OCI-LY1 (cell line): ENCODE measurements at regions not wholly inside any gene's neighbourhood (a gene's known extent, or its start where the extent isn't known, plus 50 kb on each side); places are given as distances from the start of the nearest gene placed in this dataset.

Experiments used
- H2AFZ ChIP-seq: fragments of 200-600 bp; sonication (generic), shearing (Covaris generic); 2 replicates; pipeline ENCODE4 v1.6.0; 2014; ENCODE audit warnings: antibody characterized with exemption, mild to moderate bottlenecking, low read length
- H3F3A ChIP-seq: fragments of 200-600 bp; sonication (generic), shearing (Covaris generic); 2 replicates; pipeline ENCODE4 v1.6.0; 2014; ENCODE audit warnings: mild to moderate bottlenecking, antibody characterized with exemption, low read length, moderate library complexity; ENCODE audit not compliant: insufficient read depth
- H3K27ac ChIP-seq: fragments of 200-600 bp; sonication (generic); 2 replicates; pipeline ENCODE4 v1.5.1; 2014; ENCODE audit warnings: low read length, mixed run types, mild to moderate bottlenecking, low read depth; ENCODE audit not compliant: poor library complexity, severe bottlenecking
- H3K27me3 ChIP-seq: fragments of 200-600 bp; sonication (generic); 2 replicates; pipeline ENCODE4 v1.6.0; 2014; ENCODE audit warnings: antibody characterized with exemption, mild to moderate bottlenecking, low read length, moderate library complexity; ENCODE audit not compliant: insufficient read depth
- H3K36me3 ChIP-seq: fragments of 200-600 bp; sonication (generic); 2 replicates; pipeline ENCODE4 v1.6.1; 2014; ENCODE audit warnings: mild to moderate bottlenecking, antibody characterized with exemption, low read length, moderate library complexity, mixed read lengths; ENCODE audit not compliant: insufficient read depth
- H3K4me1 ChIP-seq: fragments of 200-600 bp; sonication (generic); 2 replicates; pipeline ENCODE4 v1.5.1; 2014; ENCODE audit warnings: mild to moderate bottlenecking, low read length, moderate library complexity; ENCODE audit not compliant: insufficient read depth, severe bottlenecking
- H3K4me2 ChIP-seq: fragments of 200-600 bp; sonication (generic), shearing (Covaris generic); 2 replicates; pipeline ENCODE4 v1.6.1; 2014; ENCODE audit warnings: low read length
- H3K4me3 ChIP-seq: fragments of 200-600 bp; sonication (generic); 2 replicates; pipeline ENCODE4 v1.5.1; 2014; ENCODE audit warnings: low read length, low read depth, mild to moderate bottlenecking, mixed read lengths; ENCODE audit not compliant: poor library complexity, severe bottlenecking
- H3K79me2 ChIP-seq: fragments of 200-600 bp; shearing (Covaris generic); 2 replicates; pipeline ENCODE4 v1.6.1; 2016; ENCODE audit warnings: mixed run types, low read length, mixed read lengths; ENCODE audit not compliant: insufficient read depth
- H3K9ac ChIP-seq: fragments of 200-600 bp; sonication (generic), shearing (Covaris generic); 2 replicates; pipeline ENCODE4 v1.6.1; 2014; ENCODE audit warnings: mild to moderate bottlenecking, low read length, mixed read lengths
- H3K9me2 ChIP-seq: fragments of 200-600 bp; sonication (generic), shearing (Covaris generic); 2 replicates; pipeline ENCODE4 v1.6.1; 2014; ENCODE audit warnings: low read depth, mild to moderate bottlenecking, low read length, mixed read lengths
- H3K9me3 ChIP-seq: fragments of 200-600 bp; shearing (Covaris generic); 2 replicates; pipeline ENCODE4 v1.6.1; 2014; ENCODE audit warnings: low read length, mixed read lengths
- H4K20me1 ChIP-seq: fragments of 200-600 bp; sonication (generic), shearing (Covaris generic); 2 replicates; pipeline ENCODE4 v1.6.0; 2016; ENCODE audit warnings: mild to moderate bottlenecking, low read length; ENCODE audit not compliant: insufficient read depth
- EZH2 ChIP-seq: fragments of 200-600 bp; sonication (generic), shearing (Covaris generic); IDR thresholded peaks from 2 replicates; pipeline ENCODE4 v1.8.0; 2017; ENCODE audit warnings: borderline replicate concordance, mixed run types, mild to moderate bottlenecking, antibody characterized with exemption, low read length, moderate library complexity, mixed read lengths
- TF ChIP-seq, protein P1 (sequence below): fragments of 200-600 bp; sonication (generic), shearing (Covaris generic); IDR thresholded peaks from 2 replicates; pipeline ENCODE4 v1.5.1; 2017; ENCODE audit warnings: mild to moderate bottlenecking, antibody characterized with exemption, low read length, moderate library complexity, mixed read lengths

- H3K79me2 ChIP-seq: no peaks in the 10 kb centered on the region
- no peaks in the 10 kb centered on the region for H4K20me1 ChIP-seq
- no peak overlapping the region for H2AFZ ChIP-seq
- H3F3A ChIP-seq: no peaks in the 10 kb centered on the region
- no peaks in the 10 kb centered on the region for H3K36me3 ChIP-seq
- TF ChIP-seq EZH2: no peak
- TF ChIP-seq, protein P1, sequence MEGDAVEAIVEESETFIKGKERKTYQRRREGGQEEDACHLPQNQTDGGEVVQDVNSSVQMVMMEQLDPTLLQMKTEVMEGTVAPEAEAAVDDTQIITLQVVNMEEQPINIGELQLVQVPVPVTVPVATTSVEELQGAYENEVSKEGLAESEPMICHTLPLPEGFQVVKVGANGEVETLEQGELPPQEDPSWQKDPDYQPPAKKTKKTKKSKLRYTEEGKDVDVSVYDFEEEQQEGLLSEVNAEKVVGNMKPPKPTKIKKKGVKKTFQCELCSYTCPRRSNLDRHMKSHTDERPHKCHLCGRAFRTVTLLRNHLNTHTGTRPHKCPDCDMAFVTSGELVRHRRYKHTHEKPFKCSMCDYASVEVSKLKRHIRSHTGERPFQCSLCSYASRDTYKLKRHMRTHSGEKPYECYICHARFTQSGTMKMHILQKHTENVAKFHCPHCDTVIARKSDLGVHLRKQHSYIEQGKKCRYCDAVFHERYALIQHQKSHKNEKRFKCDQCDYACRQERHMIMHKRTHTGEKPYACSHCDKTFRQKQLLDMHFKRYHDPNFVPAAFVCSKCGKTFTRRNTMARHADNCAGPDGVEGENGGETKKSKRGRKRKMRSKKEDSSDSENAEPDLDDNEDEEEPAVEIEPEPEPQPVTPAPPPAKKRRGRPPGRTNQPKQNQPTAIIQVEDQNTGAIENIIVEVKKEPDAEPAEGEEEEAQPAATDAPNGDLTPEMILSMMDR: no peak
- no peak overlapping the region for H3K4me2 ChIP-seq
- no peaks in the 10 kb centered on the region for H3K9me2 ChIP-seq
- H3K4me1 ChIP-seq: peaks cover 12% of the 10 kb centered on the region
- H3K27me3 ChIP-seq: no peaks in the 10 kb centered on the region
- no peak overlapping the region for H3K4me3 ChIP-seq
- H3K27ac ChIP-seq: no peak overlapping the region
- H3K9ac ChIP-seq: no peak overlapping the region
- H3K9me3 ChIP-seq: no peaks in the 10 kb centered on the region
These were observed 55.1 kb upstream of the ZNF608 start for GRCh38 chr5:124801551-124801950.

GRCh38 chr5:124803617-124804323 lies 57.3 kb upstream of the ZNF608 start:
- Histone ChIP-seq H3K27me3 (no peaks in the 10 kb centered on the region), H3K4me1 (peaks cover 13% of the 10 kb centered on the region), H2AFZ (no peak overlapping the region), H3K9me2 (no peaks in the 10 kb centered on the region), H3K79me2 (no peaks in the 10 kb centered on the region), H4K20me1 (no peaks in the 10 kb centered on the region), H3K4me3 (no peak overlapping the region), H3F3A (no peaks in the 10 kb centered on the region), H3K9me3 (no peaks in the 10 kb centered on the region), H3K36me3 (no peaks in the 10 kb centered on the region), H3K4me2 (no peak overlapping the region), H3K9ac (no peak overlapping the region), H3K27ac (no peak overlapping the region)
- no peak for TF ChIP-seq EZH2

- no peak overlapping the region for H2AFZ ChIP-seq
- H3K27ac ChIP-seq: peak overlapping the region; percentile 20
- no peak overlapping the region for H3K9ac ChIP-seq
- H3K9me3 ChIP-seq: no peaks in the 10 kb centered on the region
- no peaks in the 10 kb centered on the region for H3F3A ChIP-seq
- no peak overlapping the region for H3K4me2 ChIP-seq
- H3K36me3 ChIP-seq: no peaks in the 10 kb centered on the region
- H3K79me2 ChIP-seq: no peaks in the 10 kb centered on the region
- no peaks in the 10 kb centered on the region for H3K9me2 ChIP-seq
- peaks cover 30% of the 10 kb centered on the region for H3K4me1 ChIP-seq
- H3K27me3 ChIP-seq: no peaks in the 10 kb centered on the region
- H4K20me1 ChIP-seq: no peaks in the 10 kb centered on the region
- no peak for TF ChIP-seq EZH2
- TF ChIP-seq, protein P1: no peak
- no peak overlapping the region for H3K4me3 ChIP-seq
These were observed 59.6 kb upstream of the ZNF608 start for GRCh38 chr5:124806026-124806372.

GRCh38 chr5:124806373-124807077 lies 60.1 kb upstream of the ZNF608 start:
- peaks cover 34% of the 10 kb centered on the region for H3K4me1 ChIP-seq
- H3K36me3 ChIP-seq: no peaks in the 10 kb centered on the region
- no peaks in the 10 kb centered on the region for H3K79me2 ChIP-seq
- H3K9me2 ChIP-seq: no peaks in the 10 kb centered on the region
- no peaks in the 10 kb centered on the region for H4K20me1 ChIP-seq
- no peaks in the 10 kb centered on the region for H3K27me3 ChIP-seq
- no peak overlapping the region for H3K4me3 ChIP-seq
- H3K4me2 ChIP-seq: no peak overlapping the region
- peak overlapping the region; percentile 67 for H2AFZ ChIP-seq
- TF ChIP-seq, protein P1: no peak
- no peak for TF ChIP-seq EZH2
- no peak overlapping the region for H3K9ac ChIP-seq
- H3K9me3 ChIP-seq: no peaks in the 10 kb centered on the region
- peak overlapping the region; percentile 20 for H3K27ac ChIP-seq
- no peaks in the 10 kb centered on the region for H3F3A ChIP-seq
